OCI-M2 (cell line): ENCODE measurements at regions not wholly inside any gene's neighbourhood (a gene's known extent, or its start where the extent isn't known, plus 50 kb on each side); places are given as distances from the start of the nearest gene placed in this dataset.
"Not testable (repeated sequence)": the region's sequence is repeated elsewhere in the genome, so short reads cannot be mapped to it uniquely, and the experiment has no call there.

Experiments used
- DNase-seq: peaks from one replicate; lab custom pipeline; 2025; ENCODE audit not compliant: unreplicated experiment; lab: John Stamatoyannopoulos, UW

DNA sequence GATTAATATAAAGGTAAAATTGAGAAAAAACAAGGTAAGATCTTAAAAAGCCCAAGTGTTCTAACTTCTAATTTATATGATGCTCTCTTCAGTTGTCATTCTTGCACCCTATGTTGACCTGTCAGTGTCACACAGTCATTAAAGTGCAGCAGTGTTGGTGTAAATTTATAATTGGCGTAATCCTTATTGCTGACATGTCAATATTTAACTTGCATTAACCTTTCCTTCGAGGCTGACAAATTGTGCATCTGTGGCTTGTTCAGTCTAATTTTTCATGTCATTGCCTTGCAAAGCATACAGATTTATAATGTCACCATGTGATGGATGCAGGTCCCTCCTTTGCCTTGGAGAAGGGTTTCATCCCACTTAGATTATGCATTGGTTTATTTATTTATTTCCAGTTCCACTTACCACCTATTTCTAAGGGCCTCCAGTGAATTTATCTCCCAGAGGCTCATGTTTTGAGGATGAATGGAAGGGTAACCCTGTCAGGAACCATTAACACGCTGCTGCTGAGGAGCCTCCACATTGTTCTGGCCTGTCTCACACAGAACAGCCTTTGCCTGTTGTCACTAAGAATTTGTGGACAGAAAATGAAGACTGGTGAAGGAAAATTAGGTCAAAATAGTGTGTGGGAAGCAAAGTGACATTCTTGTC lies 1098.5 kb upstream of the LCORL start:
- no peak for DNase-seq

DNA sequence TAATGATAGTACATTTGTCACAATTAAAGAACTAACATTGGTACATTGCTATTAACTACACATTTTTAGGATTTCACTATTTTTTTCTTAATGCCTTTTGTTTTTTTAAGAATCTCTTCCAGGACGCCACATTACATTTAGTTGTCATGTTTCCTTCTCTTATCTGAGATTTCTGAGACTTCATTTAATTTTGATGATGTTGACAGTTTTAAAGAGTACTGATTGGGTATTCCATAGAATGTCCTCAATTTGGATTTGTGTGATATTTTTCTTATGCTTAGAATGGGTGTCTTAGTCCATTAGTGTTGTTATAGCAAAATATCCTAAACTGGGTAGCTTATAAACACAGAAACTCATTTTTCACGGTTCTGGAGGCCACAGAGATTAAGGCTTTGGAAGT lies 1095.5 kb upstream of the LCORL start:
- no peak for DNase-seq

DNA sequence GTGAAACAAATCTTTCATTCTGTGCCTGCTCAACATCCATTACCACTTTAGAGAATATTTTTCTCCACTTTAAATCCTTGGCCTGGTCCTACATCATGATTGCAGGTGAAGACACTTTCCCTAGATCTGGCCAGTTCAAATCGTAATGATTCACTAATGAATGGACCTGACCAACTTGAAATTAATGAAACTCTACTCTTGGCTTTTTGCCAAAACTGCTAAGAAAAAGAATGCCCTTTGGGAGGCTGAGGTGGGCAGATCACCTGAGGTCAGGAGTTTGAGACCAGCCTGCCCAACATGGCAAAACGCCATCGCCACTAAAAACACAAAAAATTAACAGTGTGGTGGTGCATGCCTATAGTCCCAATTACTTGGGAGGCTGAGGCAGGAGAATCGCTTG lies 1082.6 kb upstream of the LCORL start:
- no peak for DNase-seq

DNA sequence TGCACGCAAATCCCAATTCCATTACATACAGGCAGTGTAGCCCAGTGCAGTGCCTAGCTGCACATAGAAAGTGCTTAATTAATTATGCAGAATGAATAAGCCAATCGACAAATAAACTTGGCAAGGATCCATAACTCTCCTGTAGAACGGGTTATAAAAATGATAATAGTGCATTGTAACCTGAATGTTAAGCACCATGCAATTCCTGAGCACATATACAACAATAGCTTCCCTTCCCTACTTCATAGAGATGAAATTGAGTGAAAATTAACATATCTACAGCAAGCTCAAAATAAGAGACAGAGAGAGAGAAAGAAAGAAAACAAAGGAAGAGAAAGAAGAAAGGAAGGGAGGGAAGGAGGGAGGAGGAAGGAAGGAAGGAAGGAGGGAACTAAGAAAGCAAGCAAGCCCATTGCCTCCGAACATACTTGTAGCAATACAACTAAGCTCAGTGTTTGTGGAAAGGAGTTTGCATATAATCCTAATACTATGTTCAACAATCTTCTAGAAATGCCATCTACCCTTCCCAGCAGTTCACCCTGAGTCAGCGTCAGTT lies 1074.0 kb upstream of the LCORL start:
- DNase-seq, result no peak

DNA sequence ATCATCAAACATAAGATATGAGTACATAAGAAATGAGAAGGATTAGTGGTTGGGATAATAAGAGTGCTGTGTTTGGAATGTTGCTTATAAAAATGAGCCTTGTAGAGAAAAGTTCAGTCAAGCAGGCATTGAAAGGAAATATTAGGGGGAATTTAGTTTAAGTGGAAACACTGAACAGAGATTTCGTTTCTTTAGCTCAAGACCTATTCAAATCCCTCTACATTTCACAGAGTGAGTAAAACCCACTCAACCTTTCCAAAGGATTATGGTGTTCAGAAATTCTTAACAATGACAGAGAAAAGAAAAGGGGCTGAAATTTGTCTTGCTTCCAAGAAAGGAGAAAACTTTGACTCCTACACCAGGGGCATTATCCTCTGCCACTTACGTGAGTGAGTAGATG lies 1072.4 kb upstream of the LCORL start:
- no peak for DNase-seq

DNA sequence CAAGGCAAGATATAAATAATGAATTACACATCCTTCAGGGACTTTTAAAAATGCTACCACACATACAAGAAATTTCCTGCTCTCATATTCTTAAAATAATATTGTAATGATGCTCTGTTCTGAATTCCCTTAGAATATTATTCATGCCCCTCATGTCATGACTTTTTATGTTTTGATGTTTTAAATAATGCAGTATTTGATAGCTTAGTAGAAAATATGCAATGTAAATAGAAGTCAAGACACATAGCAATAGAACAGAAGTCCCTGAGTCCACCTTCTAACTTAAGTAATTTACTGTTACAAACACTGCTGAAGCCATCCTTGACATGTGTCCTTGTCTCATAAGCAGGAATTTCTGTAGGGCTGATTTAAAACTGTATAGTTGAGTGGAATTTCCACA lies 1071.2 kb upstream of the LCORL start:
- DNase-seq, result no peak

DNA sequence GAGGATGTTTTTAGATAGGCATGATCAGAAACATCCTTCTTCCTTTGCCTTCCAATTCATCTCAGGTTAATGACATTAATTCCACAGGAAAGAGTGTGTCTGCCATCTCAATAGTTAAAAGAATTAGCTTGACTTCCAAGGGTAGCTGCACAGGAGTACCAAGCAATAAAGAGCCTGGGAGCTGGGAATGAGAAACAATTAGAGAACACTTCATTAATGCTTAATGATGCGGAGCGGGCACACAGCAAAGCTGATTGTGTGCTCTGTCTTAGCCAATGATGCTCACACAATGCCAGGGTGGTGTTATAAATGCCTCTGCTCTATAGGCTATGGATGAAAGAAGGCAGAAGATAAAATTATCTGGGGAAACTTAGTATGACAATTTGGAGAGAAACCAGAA lies 1052.5 kb upstream of the LCORL start:
- DNase-seq, result no peak

DNA sequence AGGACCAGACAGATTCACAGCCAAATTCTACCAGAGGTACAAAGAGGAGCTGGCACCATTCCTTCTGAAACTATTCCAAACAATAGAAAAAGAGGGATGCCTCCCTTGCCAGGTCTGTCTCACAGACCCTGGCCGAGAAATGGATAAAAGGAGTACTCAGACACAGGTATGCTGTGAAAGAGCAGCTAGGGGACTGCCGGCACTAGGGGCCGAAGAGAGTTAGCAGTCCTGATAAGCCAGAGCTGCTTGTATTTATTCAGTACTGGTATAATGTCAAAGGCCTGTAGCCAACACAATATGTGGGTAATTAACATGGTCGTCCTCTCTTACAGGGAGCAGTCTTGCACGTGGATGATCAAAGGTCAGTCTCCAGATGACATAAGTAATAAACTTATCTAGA lies 1042.1 kb upstream of the LCORL start:
- DNase-seq, result no peak

DNA sequence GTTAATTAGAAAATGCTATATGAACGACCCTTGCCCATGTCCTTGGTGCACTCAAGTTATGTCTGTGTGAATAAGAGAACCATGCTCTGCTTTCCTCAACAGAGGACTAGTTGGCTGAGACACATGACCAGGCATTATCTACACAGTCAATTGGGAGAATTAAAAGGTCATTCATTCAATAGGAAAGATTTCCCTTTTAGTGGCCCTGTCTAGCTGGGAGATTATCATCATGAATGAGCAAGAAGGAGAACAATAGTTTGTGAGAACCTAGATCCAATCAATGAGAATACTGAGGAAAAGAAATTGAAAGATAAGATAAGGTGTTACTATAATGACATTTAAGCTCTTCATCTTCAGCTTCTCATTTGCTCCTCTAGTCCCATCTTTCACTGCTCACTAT lies 1033.4 kb upstream of the LCORL start:
- no peak for DNase-seq

DNA sequence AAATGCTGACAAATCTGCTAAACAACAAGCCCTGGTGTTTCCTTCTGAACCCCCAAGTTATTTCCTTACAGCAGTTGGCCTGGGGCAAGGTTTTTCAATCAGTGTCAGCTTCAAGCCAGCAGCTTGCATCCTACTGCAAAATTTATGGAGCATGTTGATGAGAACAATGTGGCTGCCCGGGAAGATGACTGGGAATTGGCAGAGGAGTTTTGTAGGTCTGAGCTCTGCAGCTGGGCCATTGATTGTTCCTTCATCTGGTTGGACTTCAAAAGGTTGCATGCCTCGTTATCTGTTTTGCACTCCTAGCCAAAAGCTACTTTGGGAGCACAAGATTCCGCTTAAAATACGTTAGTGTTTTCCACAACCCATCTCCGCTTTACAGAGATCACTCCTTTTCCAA lies 1030.3 kb upstream of the LCORL start:
- no peak for DNase-seq

DNA sequence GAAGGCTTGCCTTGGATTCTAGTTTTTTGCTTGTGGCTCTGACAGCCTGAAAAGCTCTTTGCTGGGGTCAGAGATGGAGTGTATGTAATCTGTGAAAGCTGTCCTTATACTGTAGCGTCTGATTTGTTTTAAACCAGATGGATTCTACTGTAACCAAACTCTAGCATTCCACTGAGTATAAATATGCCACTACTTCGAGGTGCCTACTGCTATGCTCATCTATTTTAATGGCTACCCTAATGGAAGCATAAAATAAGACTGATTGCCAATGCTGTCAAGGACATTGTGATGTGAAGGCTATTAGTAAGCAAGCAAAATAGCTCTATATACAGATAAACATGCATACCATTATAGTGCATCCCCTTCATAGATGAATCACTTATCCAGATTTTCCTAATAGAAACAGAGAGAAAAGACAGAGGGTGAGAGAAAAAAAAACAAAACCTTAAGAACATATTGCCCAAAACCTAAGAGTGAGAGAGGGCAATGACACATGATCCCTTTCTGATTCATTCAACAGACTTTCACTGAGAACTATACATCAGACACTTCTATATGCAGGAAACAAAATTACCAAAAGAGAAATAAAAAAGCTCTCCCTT lies 1025.8 kb upstream of the LCORL start:
- no peak for DNase-seq

DNA sequence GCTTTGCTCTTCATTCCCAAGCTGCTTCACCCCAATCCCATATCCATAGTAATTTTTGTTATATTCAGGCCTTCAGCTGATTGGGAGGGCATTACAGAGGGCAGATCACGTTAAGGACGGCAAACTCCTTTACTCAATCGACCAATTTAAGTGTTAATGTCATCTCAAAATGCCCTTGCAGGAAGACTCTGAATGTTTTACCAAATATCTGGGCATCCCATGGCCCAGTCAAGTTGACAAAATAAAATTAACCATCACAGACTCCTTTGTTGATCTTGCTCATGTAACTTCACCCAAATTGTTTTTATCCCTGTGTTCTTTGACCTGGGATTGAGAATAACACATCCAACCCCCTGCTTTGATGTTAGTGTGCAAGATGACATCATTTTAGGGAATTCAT lies 1018.3 kb upstream of the LCORL start:
- DNase-seq, result no peak

DNA sequence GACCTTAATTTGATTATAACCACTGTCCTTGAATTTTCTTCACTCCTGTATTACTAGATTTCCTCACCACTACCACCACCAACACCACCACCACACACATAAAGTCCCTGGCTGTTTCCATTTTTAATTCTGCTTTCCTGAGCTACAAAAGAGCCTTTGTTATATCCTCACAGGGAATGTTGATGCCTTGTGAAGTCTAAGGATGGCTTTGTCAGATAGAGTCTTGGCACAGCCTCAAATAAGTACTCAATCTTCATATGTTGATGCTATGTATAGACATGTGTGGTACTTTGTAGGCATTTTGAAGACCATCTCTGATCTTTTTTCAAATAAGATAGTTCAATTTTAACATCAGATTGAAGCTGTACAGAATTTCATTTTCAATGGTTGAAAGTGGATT lies 1016.7 kb upstream of the LCORL start:
- no peak for DNase-seq

DNA sequence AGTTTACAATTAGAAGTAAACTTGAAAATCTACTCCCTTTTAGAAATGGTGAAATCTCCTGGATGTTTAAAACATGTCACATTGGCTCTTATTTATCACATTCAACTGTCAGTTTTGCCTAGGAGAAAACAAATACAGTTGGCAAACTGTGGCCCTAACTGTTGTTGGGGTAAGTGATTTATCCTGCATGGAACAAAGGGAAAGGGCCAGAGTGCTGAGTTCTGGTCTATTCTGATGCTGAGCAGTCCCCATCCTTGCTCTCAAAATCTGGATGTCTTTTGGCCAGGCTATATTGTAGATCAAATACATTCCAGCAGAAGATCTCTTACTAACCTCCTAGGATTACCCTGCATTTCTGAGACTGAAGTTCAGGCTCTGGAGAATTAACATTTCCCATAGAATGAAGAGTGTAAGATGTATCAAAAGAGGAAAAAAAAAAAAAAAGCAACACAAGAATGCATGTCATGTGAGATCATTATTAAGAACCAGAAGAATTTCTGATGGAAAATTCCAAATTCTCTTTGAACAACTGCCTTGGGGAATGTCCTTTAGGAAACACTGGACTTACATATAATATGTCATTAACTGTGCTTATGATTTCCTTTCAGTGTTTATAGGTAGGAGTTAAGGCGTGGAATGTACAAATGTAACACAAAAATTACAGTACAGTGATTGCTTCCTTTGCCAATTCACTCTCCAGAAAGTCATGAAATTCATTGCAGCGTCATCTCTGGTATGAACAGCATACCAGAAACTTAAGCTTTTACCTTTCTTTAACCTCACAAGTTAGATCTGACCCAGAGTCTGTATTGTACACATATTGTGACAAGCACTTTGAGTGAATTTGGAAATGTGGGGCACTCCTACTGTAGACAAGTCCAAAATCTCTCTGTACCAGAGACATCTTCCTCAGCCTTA lies 1012.5 kb upstream of the LCORL start:
- no peak for DNase-seq

DNA sequence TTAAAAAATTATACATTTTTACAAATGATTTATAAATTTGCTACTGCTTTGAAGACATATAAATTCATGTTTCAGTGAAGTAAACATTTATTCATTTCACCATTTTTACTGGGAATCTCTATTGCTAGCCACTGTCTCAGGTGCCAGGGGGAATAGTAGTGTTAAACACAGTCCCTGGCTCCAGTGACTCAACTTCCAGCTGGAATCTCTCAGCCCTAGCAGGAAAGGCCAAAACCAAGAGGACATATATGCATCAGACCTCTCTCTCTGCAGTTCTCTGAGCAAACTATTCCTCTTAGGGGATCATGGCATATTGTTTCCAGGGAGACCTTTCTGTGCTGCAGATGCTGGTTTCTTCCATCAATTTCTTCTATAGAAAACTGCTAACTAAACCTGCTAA lies 1009.0 kb upstream of the LCORL start:
- DNase-seq, result no peak

DNA sequence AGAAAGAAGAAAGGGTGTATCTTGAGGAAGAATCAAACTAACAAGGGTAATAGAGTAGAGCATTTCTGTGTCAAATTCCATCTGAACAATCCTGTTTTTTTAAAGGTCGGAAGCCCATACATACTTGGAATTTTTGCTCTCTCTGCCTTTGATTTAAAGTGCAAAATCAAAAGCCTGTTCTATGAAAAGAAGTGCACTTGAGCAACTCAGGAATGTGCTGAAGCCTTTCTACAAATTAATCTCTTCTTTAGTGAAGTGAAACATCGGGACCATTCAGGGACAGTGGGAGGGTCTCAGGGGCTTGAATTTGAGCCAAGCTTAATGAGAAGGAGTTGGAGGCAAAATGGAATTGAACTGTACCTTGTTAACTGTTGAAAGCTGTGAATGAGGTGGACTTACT lies 1008.5 kb upstream of the LCORL start:
- DNase-seq, result no peak

DNA sequence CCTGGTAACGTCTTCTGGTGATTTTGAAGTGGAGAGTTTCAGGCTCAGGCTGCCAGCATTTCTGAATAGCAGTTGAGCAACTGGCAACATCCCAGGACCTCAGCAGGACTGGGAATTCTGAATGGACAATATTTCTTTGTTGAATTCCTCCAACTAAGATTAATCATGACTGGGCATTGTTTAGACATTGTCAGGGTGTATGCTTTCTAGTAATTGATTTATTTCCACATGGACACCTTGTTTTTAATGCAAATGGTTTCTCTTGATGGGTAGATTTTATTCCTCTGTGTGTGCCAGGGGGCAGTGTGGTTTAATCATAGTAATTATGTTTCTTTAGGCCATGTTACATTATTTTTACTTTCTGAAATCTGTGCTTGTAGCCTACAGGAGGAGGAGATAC lies 1004.7 kb upstream of the LCORL start:
- DNase-seq, result no peak

DNA sequence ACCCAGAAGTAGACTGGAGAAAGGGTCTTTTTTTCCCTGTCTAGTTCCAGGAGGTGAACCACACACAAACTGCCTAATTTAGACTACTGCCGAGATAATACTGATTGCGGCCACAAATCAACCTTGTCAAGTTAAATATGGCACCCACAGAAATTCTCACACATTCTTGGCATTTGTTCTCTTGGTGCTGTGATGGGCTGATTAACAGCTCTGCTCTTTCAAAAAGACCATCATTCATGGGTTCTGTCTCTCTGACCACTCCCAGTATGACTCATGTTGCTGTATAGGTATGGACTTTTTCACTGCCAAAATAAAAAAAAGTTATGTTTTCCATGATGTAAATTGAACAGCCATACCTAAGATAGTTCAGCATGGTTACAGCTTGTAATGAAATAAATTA lies 1003.5 kb upstream of the LCORL start:
- DNase-seq, result no peak

DNA sequence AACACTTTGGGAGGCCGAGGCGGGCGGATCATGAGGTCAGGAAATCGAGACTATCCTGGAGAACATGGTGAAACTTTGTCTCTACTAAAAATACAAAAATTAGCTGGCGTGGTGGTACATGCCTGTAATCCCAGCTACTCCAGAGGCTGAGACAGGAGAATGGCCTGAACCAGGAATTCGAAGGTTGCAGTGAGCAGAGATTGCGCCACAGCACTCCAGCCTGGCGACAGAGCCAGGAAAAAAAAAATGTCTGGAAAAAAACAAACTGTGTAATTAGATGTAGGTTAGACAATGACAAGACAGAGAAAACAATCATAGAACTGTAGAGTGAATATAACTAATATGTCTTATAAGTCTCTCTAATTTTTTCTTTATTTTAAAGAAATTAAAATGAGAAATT lies 1002.5 kb upstream of the LCORL start:
- DNase-seq, result no peak

DNA sequence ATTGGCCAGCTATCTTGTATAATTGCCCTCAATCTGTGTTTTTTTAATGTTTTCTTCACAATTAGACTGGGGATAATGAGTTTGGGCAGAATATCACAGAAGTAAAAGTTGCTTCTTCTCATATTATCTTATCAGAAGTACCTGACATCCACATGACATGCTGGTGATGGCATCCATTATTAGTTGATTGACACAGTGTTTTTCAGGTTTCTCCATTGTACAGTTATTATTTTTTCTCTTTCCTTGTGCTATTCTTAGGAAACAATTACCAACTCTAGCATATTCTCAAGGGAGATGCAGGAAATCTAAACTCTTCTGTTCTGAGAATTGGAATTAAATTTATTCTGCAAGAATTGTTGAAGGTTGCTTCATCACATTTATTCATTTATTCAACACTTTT lies 1000.1 kb upstream of the LCORL start:
- no peak for DNase-seq

DNA sequence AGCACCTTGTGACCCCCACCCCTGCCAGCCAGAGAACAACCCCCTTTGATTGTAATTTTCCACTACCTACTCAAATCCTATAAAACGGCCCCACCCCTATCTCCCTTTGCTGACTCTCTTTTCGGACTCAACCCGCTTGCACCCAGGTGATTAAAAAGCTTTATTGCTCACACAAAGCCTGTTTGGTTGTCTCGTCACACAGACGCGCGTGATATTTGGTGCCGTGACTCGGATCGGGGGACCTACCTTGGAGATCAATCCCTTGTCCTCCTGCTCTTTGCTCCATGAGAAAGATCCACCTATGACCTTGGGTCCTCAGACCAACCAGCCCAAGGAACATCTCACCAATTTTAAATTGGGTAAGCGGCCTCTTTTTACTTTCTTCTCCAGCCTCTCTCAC lies 995.0 kb upstream of the LCORL start:
- DNase-seq, result not testable (repeated sequence)

DNA sequence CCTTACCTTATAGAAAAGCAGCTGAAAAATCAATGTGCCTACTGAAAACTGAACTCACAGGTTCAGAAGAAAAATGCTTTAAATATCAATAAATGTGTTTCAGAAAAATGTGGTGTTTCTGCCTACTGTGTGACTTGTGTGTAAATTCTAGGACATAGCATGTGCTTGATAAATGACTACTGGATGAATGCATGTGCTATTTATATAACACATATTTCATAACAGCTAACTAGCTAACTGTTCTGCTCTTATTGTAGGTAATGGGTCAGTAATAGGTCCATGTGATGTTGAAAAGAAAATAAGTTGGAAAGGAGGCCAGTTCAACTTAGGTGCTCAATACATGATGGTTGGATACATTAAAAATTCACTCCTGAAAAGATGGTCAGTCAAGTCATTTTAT lies 993.0 kb upstream of the LCORL start:
- DNase-seq, result no peak
